HG02840 (cell line): ENCODE measurements at regions not wholly inside any gene's neighbourhood (a gene's known extent, or its start where the extent isn't known, plus 50 kb on each side); places are given as distances from the start of the nearest gene placed in this dataset.
"Not testable (repeated sequence)": the region's sequence is repeated elsewhere in the genome, so short reads cannot be mapped to it uniquely, and the experiment has no call there.

Experiments
- ATAC-seq: cut with Tn5 transposase; IDR thresholded peaks from one replicate; pipeline ENCODE4 v1.9.1; 2021; ENCODE audit warnings: mild to moderate bottlenecking, moderate library complexity, moderate number of reproducible peaks; ENCODE audit not compliant: unreplicated experiment, low FRiP score

DNA sequence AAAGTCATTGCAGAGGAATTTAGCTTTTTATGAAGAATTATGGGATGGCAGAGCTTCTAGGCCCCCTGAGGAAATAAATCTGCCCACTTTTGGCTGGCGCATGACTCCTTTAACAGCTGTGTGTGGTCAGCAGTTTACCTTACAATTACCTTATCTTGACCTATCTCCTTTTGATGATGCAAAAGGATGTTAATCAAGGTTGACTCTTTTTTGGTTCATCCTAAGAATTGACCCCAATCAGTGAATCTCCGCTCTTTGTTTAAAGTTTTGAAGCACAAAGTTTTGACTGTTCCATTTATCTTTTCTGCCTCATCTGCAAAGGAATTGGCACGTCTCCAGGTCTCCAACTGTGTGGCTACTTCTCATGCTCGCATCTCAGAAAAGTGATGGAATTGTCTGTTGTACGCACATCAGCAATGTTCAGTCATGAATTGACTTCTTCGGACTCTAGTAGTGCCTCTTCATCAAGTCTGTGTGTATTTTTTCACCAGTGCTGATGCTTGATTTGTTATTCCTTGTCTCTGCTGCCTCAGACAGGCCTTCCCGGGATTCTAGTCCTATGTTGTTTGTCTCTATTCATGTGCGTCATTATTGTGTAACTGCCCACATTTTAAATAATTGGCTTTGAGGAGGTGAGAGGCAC lies 196.2 kb upstream of the CFAP20DC start:
- no peak for ATAC-seq

DNA sequence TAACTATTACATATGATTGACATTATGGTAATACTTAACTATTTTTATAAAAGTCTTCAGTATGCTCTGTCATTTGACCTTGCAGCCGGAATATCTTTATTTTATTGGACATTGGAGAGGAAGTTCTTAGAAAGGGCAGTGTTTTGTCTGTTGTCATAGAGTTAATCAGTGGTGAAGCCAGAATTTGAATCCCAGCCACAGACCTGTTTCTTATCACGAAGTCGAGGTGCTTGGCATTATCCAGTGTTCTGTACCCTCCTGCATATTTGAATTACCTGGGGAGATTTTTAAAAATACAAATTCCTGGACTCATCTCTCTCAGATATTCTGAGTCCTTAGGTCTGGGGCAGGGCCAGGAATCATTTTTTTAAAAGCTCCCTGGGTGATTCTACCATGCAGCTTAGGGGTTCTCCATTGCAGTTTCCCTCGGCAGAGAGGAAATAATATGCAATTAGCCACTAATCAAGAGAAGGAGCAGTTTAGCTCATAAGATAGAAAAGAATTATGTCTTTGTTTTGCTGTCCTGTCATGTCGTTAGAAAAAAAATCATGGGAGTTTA lies 195.6 kb upstream of the CFAP20DC start:
- ATAC-seq: no peak

DNA sequence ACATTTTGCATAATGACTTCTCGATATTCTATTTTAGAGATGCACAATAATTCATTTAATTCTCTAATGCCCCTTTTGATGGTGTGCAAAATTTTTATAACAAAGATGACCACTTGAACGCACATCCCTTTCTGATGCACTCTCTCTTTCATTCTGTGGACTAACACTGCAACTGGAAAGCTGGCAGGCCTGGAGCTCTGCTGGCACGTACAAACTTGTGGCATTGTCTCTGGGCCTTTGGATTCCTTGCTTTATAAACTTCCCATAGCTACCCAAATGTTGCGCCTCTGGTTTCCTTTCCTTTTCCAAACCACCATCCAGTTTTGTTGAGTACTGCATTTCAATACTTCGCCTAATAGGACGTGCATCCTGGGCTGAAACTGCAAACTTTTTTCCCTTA lies 194.5 kb upstream of the CFAP20DC start:
- ATAC-seq: no peak

DNA sequence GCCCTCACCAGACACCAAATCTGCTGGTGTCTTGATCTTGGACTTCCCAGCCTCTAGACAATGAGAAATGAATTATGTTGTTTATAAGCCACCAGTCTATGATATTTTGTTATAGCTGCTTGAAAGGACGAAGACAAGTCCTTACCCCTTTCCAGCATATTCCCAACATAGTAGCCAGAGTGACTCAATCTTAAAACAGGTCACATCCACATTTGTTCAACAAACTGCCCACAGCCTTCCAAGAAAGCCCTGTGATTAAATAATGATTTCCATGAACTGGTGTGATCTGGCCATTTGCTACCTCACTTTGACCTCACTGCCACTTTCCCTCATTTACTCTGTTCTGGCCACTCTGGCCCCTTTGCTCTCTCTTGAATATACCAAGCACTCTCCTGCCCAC lies 193.7 kb upstream of the CFAP20DC start:
- ATAC-seq: no peak

DNA sequence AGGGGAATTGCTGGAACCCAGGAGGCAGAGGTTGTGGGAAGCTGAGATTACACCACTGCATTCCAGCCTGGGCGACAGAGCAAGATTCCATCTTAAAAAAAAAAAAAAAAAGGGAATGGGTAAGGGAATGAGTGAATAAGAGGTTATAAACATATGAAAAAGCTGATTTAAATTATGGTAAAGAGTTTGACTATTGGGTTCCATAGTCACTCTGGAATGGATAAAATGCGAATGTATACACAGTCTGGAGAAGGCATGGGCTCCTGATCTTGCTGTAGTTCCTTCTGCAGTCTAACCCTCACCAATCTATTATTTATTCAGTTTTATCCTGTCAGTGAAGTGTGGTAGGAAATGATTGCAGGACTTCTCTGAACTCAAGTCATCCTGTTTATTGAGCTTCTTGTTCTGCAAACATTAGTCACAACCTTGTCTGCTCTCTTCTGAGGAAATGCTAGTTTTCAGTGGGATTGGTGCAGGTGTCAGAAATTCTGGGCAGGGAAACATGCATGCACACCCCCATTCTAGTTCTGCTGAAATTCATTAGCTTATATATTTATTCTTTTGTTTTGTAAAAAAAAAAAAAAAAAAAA lies 190.9 kb upstream of the CFAP20DC start:
- ATAC-seq: no peak

DNA sequence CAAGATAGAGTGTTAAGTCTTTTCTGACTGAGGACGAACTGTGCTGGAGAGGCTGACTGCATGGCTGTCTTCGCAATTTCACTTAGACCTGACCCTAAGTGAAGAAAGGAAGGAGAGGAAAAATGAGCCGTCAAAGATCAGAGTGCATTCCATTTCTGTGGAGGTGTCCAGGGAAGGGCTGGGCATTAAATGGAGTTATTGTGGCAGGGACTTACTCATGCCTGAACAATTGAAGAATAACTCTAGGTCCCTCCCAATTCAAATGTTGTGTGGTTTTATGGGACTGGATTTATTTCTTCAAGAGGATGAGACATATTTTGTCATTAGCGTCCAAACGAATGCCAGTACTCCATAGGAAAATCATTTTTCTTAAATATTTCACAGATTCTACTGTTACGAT lies 187.3 kb upstream of the CFAP20DC start:
- no peak for ATAC-seq

DNA sequence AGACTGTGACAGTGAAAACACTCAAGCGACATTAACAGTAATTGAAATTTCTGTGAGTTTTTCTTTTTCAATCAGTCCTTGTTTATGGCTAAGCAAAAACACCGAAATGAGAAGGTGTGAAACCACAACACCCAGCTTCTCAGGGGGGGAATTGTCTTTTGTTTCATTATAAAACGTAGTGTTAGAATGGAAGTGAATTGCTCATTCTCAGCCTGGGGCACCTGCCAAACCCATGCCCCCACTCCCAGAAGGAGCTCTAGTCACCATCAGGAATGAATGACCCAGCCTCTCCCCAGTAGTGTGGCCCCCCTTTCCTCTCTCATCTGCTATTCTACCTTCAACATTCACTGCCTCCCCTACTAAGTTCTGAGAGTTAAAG lies 185.8 kb upstream of the CFAP20DC start:
- ATAC-seq: no peak

DNA sequence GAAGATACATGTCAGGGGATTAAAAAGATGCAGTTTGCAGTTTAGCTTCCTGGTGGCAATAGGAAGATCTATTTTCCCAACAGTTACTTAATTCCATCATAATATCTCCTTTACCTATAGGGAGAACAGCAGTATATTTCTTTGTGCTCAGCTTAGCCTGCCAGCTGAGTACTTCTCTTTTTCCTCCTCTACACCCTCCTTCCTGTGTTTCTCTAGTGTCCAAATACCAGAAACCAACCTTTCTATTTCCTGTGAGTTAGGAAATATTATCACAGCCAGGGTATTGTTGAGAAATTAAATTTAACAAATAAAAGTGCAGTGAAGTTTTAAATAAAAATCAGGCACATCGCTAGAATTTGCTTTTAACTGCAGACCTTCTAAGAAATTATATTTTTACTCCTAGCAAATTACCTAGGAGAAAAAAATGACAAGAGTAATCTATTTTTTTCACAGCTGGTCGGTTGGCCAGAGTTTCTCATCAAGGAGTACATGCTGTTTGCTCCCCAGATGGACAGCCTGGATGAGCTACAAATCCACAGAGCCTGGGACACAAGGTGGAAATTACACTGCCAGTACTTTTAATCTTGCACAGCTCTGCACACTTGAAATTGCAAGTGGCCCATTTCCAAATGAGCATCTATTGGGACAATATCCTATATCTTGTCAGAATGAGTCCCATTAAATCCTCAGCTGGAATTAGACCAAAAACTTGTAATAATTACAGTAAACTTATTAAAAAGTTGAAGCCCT lies 185.2 kb upstream of the CFAP20DC start:
- no peak for ATAC-seq

DNA sequence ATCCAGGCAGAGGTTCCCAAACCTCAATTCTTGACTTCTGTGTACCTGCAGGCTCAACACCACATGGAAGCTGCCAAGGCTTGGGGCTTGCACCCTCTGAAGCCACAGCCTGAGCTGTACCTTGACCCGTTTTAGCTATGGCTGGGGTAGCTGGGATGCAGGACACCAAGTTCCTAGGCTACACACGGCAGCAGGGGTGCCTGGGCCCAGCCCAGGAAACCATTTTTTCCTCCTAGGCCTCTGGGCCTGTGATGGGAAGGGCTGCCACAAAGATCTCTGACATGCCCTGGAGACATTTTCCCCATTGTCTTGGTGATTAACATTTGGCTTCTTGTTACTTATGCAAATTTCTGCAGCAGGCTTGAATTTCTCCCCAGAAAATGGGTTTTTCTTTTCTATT lies 180.6 kb upstream of the CFAP20DC start:
- not testable (repeated sequence) for ATAC-seq

DNA sequence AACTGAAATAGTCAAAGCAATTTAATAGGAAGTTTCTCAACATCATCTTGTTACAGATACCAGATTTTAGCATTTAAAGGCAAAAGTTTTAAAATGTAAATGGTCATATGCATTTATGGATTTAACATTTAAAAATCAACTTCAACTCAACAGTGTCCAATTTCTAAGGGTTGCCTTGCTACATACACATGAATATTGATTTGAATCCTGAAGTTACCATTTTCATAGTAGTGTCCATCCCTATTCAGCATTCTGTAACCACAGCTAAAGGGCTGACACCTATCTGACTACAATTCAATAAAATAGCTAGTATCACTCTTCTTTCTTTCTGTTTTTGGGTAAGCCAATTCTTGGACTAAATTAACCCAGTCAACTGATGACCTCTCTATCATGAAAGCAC lies 164.0 kb upstream of the CFAP20DC start:
- no peak for ATAC-seq

DNA sequence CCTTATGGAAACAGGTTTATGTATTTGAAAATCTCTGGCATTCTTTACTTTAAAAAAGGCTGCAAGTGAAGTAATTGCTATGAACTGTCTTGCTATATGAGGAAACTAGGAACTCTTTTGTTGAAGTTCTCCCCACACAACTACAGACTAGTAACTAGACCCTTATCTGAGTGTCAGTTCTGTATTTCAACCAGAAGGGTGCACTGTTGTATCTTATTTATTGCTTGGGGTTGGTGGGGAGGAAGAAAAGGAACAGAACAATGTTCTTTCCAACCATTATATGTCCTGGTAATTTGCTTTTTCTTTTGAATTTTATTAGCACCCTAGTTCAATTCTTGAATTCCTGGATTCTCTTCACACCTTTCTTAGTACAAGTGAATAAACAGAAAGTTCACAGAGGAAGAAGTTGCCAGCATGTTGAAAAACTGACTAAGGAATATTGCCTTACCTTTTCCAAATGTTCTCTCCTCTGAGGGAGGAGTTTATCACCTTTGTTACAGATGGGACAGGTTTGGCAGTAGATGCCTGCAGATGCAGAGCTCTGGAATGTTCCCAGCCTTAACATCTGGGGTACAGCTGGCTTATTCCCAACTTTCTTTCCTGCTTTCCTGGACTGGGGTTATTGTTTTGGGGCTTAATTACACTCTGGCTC lies 162.4 kb upstream of the CFAP20DC start:
- ATAC-seq: no peak

DNA sequence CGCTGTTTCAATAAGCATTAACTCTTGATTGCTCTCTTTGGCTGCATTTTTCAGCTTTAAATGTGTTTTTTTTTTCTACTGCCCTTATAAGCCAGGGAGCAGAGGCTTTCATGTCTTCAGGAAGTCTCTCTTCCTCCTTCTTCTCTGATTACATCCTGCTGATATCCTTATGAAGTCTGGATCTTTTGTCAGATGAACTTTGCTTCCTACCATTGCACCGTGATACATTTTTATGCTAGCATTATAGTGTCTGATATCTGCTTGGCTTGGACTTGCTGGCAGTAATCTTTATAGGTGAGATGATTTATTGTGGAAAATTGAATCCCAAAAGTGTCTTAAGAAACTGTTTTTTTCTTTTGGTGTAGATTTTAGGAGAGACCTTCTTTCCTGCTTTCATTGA lies 160.4 kb upstream of the CFAP20DC start:
- no peak for ATAC-seq

DNA sequence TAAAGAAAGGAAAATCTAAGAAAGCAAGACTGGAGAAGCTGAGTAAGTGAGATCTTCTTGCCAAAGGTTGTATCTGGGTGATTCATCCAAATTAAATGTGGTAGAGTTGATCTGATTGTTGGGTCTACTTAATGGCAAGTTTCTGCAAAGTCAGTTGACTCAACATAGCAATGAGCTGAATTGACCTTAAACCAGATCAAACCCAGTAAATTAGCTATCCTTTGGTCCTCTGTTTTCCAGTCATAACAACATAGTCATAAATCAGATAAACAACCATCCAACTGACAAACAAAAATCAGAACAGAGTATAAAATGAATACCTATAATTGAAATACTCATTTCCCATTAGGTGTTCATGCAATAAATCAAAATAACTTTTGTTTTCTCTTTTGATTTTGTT lies 142.6 kb upstream of the CFAP20DC start:
- ATAC-seq: no peak

DNA sequence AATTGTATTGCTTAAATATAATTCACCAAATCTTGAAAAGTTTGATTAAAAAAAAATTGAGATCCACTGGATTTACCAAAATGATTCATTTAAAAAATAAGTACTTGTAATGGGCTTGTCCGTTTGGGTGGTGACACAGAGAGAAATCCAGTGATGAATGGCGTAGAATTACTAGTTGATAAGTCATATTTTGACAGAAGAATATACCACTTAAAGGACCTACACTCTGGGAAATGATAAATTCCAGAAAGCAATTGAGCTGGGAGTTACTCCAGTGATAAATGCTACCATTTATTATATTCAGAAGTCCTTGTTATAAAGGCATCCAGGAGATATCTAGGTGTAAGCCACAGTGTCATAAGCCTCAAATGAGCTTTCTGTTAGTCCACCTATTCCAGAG lies 141.8 kb upstream of the CFAP20DC start:
- no peak for ATAC-seq

DNA sequence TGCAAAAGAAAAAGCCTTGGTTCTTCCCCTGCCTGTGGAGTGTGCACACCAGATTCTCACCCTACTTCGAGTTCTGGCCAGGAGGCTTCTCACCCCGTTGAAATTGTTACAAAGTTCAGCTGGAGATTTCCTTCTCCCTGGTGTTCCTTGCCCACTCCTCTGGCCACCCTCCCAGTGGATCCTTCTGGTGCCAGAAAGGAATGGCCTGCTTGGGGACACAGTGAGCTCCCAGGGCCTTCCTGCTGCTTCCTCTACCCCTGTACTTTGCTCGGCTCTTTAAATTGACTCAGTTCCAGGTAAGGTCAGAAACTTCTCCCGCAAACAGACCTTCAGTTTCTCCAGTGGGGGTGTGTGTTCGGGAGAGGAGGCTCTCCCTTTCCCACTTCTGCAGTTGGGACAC lies 140.1 kb upstream of the CFAP20DC start:
- no peak for ATAC-seq

DNA sequence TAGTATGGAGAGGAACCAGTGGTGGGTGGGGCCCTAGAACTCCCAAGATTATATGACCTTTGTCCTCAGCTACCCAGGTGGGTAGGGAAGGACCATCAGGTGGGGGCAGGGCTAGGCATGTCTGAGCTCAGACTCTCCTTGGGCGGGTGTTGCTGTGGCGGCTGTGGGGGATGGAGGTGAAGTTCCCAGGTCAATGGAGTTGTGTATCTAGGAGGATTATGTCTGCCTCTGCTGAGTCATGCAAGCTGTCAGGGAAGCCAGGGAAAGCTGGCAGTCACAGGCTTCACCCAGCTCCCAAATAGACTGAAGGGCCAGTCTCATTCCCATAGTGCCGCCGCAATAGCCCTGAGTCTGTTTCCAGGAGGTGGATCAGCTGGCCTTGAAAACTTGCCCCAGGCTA lies 139.7 kb upstream of the CFAP20DC start:
- ATAC-seq: no peak

DNA sequence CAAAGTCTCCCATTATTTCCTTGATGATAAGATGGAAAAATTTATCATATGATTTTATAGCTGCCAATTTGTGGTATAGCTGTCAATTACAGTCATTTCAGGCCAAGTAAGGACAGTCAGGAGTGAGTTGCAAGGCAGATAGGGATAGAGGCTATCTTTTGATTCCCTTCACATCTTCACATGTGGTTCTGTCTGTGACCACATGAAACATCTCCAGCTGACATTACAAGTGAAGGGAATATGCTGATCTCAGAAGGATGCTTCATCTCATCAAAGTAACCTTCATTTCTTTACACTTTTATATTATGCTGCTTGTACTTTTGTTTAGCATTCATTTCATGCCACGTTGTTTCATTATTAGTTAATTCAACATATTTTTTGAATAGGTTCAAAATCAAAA lies 136.9 kb upstream of the CFAP20DC start:
- ATAC-seq: no peak

DNA sequence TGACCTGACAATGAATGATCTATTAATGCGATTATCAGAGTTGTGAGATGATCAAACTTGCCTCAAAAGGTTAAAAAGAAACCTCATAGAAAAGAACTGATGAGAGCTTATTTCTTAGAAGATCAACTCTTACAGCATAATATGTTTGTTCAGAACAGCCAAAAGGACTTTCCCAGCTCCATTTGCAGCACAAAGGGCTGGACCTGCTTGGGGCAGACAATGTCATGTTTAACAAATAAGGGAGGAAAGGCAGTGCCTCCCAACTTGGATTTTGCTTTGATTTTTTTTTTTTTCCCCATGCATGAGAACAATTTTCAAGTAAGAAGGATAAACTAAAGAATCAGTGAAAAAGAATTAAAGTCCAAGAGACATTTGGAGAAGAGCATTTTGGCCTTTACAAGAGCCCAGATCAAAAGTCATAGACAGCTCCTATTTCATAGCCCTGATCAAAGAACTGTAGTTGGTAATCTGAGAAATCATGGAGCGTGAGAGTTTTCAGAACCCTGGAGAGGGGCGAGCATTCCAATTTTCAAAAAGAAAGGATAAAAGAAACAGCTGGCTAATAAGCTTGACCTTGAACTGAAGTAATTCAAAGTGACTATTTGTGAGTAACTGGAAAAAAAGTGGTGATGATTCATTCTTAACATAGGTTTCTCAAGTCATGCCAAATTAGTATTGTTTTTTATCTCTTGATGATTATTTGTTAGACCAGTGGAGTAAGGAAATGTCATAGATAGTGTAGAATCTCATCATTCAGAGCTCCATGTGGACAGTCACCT lies 136.0 kb upstream of the CFAP20DC start:
- no peak for ATAC-seq

DNA sequence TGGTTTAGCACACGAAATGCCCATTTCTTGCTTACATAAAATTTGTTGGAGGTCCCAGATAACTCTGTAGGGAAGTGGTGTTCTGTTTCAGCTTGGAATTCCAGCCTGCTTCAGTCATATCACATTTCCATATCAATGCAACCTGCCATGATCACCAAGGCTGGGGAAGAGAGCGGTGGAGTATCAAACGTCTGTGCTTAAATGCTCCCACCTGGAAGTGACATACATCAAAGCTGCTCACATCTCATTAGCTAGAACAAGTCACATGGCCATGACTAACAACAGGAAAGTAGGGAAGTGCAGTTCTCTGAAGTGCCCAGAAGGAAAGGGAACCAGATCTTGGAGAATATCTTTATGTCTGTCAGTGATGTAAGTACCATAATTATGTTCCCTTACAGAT lies 130.2 kb upstream of the CFAP20DC start:
- no peak for ATAC-seq

DNA sequence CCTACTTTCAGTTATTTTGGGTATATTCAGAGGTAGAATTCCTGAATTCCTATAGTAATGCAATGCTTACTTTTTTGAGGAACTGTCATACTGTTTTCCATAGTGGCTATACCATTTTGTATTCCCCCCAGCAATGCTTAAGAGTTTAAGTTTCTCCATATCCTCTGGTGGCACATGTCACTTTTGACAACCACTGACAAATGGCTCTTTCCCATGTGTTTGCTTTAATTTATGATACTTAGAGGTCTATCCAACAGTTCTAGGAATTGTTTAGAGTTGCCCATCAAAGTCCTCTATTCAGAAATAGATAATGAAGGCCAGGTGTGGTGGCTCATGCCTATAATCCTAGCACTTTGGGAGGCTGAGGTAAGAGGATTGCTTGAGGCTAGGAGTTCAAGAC lies 128.9 kb upstream of the CFAP20DC start:
- ATAC-seq: no peak

DNA sequence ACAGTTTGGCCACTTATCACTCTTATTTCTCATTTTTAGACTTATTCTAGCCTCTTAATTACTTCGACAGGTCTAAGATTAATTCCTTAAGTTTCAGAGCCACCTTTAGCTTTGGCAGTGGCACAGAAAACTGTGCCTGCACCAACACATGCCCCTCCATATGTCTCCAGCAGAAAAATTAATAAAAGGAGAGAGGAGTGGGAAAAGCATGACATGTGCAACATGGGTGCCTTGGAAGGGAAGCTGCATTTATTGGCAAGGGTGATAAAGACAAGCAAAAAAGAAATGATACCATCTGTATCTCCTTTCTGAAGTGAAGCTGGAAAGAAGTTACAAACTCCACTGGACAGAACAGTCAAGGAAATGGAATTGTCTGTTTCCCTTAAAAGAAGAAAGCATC lies 121.7 kb upstream of the CFAP20DC start:
- ATAC-seq: no peak
